ENCODE measurements at regions not wholly inside any gene's neighbourhood (a gene's known extent, or its start where the extent isn't known, plus 50 kb on each side); places are given as distances from the start of the nearest gene placed in this dataset.

GRCh38 chr15:70319466-70319865 lies 221.7 kb upstream of the TLE3 start:
- DNase-seq: no peak

DNA sequence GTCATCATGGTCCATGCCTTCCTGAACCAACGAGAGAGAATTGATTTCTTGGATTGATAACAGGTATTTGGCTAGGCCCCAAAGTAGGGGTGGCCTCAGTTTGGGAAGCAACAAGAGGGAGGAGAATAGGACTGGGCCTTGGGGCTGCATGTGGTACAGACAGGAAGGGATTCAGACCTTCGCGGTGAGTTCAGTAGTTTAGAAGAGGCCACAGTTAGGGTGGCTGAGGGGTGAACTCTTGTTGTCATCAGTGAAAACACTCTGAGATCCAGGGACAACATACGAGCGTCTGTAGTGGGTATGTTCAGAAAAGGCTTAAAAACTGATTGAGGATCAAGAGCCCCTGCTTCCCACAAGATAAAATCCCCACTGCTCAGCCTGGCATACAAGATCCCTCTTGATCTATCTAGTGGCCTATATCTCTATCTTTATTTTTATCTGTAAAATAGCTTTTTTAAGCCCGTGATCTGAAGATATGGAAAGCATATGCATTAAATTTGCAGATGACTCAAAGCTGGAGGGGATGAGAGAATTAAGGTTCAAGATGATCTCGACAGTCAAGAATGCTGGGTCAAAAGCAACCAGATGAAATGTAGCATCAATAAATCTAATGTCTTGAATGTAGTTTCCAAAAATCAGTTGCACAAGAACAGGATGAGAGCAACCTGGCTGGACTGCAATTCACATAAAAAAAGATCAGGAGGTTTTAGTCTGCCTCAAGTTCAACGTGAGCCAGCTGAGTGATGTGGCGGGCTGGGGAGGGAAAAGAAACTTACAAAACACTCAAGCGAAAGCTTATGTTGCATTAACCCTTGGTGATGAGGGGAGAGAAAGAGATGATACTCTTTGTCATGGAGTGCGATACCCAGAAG lies 221.1 kb upstream of the TLE3 start:
- DNase-seq: no peak

GRCh38 chr15:70316059-70316600 lies 218.4 kb upstream of the TLE3 start:
- no peak for DNase-seq

- no peak for DNase-seq
These were observed 217.7 kb upstream of the TLE3 start for GRCh38 chr15:70315431-70315830.

- no peak for DNase-seq
These were observed 217.0 kb upstream of the TLE3 start for GRCh38 chr15:70314688-70315087.

GRCh38 chr15:70314018-70314354 lies 216.3 kb upstream of the TLE3 start:
- DNase-seq: no peak

DNA sequence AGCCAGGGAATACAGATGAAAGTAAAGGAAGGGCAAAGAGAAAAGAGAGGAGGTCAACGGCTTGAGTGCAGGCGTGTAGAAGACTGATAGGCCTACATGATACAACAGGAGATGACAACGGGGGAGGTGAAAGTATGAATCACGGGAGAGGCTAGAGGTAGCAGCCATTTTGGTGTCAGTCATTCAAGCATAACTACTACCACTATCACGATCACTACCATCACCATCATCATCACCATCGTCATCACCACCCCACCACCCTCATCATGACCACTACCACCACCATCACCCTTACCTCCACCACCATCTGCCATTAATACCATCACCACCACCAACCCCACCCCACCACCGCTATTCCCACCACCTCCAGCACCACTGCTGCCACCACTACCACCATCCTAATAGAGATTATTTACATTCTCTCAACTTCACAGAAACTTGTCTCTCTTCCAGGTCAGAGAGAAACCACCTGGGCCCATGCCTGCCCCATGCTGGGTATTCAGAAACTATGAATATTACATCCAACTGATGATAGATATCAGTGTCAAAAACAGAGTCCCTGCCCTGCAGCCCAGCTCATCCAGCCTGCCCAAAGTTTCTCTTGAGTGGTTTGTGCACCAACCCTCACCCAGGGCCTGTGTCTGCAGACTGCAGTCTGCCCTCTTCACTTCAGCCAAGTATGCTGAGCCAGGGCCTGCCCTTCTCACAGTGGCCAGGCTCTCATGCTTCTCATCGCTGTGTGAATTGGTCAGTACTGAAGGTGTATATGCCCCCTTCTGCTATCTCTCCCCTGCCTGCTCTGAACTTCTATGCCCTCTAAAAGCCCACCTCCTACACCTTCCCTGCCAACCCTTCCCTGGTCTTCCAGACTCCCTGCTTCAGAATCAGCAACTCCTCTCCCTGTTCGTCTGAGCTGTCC lies 215.6 kb upstream of the TLE3 start:
- no peak for DNase-seq

DNA sequence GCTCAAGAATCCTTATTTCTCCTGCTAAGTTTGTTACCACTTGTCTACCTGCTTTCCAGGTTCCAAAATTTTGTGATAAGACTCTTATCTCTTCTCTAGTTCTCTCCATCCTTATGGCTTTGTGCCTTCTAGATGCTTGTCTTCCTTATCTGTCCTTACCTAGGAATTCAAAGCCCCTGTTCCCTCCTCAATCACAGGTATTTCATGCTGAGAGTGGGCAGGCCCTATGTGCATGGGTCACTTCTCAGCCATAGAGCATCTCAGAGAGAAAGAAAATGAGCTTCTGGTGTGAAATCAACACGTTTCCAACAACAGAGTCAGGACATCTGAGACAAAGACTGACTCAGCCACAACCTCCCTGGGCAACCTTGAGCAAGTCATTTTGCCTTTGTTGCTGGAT lies 214.1 kb upstream of the TLE3 start:
- no peak for DNase-seq

GRCh38 chr15:70309716-70310115 lies 212.0 kb upstream of the TLE3 start:
- DNase-seq: no peak

DNA sequence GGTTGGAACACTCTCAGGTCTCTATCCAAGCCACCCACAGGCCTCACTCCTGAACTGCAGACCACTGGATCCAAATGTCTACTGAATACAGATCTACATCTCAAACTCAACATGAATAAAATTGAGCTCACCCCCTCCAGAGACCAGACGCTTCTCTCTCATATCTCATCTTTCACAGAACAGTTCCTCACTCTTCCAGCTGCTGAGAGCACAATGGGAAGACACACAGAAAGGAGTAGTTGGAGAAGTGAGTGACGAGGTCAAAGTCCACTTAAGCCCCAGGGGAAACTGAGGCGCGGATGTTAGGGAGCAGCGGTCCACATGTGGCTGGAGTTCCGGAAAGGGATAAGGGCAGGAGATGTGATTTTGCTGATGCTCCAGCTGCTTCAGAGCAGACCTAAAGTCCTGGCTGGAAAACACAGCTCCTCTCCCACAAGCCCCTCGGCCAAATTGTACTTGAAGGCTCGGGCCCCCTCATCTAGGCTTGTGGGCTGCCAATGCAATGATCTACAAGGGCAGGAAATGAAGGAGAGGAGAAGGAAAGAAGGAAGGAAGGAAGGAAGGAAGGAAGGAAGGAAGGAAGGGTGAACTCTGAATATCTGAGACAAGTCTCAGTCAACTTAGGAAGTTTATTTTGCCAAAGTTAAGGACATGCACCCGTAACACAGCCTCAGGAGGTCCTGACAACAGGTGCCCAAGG lies 211.2 kb upstream of the TLE3 start:
- DNase-seq: no peak

DNA sequence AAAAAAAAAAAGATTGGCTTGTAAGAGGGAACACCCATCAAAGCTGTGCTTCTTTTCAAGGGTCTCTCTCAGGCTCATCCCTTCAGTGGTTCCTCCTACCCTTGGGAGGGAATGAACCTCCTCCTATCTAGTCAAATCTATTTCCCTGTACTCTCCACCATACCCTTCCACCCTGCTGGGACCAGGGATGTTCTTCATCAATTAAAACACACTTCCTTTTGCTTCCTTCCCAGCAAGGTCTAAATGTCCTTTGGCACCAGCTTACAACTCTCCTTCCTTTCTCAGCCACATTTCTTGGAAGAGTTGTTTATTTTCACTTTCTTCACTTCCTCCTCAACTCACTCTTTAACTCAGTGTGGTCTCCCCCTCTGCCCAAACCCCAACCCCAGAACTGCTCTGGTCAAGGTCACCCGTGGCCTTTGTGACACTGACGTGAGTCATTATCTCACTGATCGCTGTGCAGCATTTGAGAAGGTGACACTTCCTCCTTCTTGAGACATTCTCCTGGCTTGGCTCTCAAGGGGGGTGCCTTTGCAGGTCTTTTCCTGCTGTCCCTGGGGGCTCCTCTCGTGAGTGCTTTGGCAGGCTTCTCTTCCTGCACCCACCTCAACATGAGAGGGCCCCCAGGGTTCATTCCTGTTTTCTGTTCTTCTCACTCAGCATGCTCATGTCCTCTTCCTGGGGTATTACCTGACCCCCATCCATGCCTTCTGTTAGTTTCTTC lies 210.5 kb upstream of the TLE3 start:
- DNase-seq: no peak

- DNase-seq: no peak
These were observed 208.9 kb upstream of the TLE3 start for GRCh38 chr15:70306582-70306981.

DNA sequence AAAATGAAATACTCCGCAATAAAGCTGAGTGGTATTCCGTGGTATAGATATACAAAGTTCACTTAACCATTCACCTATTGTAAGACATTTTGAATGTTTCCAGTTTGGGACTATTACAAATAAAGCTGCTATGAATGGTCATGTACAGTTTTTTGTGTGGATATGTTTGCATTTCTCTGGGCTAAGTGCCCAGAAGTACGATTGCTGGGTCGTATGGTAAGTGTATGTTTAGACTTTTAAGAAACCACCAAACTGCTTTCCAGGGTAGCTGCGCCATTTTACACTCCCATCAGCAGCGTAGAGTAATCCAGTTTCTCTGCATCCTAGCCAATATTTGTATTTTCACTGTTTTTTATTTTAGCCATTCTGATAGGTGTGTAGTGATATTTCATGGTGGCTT lies 208.4 kb upstream of the TLE3 start:
- DNase-seq: no peak

GRCh38 chr15:70303981-70304380 lies 206.3 kb upstream of the TLE3 start:
- DNase-seq: no peak

DNA sequence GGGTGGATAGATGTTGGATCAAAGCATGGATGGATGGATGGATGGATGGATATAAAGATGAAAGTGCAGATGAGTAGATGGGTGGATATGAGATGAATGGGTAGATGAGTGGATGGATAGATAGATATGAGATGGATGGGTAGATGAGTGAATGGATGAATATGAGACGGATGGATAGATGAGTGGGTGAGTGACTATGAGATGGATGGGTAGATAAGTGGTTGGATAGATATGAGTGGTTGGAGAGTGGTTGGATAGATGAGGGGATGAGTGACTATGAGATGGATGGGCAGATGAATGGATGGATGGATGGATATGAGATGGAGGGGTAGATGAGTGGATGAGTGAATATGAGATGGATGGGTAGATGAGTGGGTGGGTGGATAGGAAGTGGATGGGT lies 204.6 kb upstream of the TLE3 start:
- DNase-seq: no peak

GRCh38 chr15:70301396-70301795 lies 203.7 kb upstream of the TLE3 start:
- no peak for DNase-seq

- DNase-seq: peak; percentile 29
These were observed 202.5 kb upstream of the TLE3 start for GRCh38 chr15:70299931-70300869.

- no peak for DNase-seq
These were observed 199.8 kb upstream of the TLE3 start for GRCh38 chr15:70297465-70298058.

- no peak for DNase-seq
These were observed 197.1 kb upstream of the TLE3 start for GRCh38 chr15:70294731-70295305.
